Mesenchymal stem cell (in vitro differentiated cells and primary cell): ENCODE measurements at regions not wholly inside any gene's neighbourhood (a gene's known extent, or its start where the extent isn't known, plus 50 kb on each side); places are given as distances from the start of the nearest gene placed in this dataset.
A peak's percentile ranks its signal among the peaks of the same experiment; 100 is the strongest.

ENCODE experiments used
- DNase-seq: peaks from one replicate; pipeline ENCODE4 v3.0.0-alpha.2; 2013
- H2AFZ ChIP-seq: one replicate; pipeline ENCODE4 v1.6.1; 2013; ENCODE audit warnings: low read depth, mild to moderate bottlenecking, control low read depth, inconsistent platforms, low read length, moderate library complexity
- H2AK5ac ChIP-seq: 2 replicates; pipeline ENCODE4 v1.6.1; 2013; ENCODE audit warnings: low read length, moderate library complexity, mild to moderate bottlenecking, inconsistent platforms; ENCODE audit not compliant: severe bottlenecking
- H2BK120ac ChIP-seq: one replicate; pipeline ENCODE4 v1.6.1; 2013; ENCODE audit warnings: low read depth, mild to moderate bottlenecking, inconsistent platforms, low read length, moderate library complexity
- H2BK12ac ChIP-seq, 2 experiments: one replicate each; pipeline ENCODE4 v1.6.1; 2013; ENCODE audit warnings: inconsistent platforms in 2 of 2, low read length in 2 of 2, mild to moderate bottlenecking in 2 of 2, moderate library complexity in 2 of 2, control low read depth in 1 of 2
- H2BK15ac ChIP-seq: one replicate; pipeline ENCODE4 v1.6.1; 2013; ENCODE audit warnings: mild to moderate bottlenecking, low read depth, inconsistent platforms; ENCODE audit not compliant: poor library complexity, severe bottlenecking
- H2BK5ac ChIP-seq: 2 replicates; pipeline ENCODE4 v1.6.1; 2013; ENCODE audit warnings: low read depth, mild to moderate bottlenecking, low read length, control low read depth, inconsistent platforms; ENCODE audit not compliant: poor library complexity, severe bottlenecking
- H3K14ac ChIP-seq, 2 experiments: one replicate each; pipeline ENCODE4 v1.6.1; 2013; ENCODE audit warnings: inconsistent platforms in 2 of 2, low read length in 2 of 2, control low read depth in 1 of 2, mild to moderate bottlenecking in 1 of 2, moderate library complexity in 1 of 2
- H3K18ac ChIP-seq, 2 experiments: one replicate each; pipeline ENCODE4 v1.6.1; 2013; ENCODE audit warnings: inconsistent platforms in 2 of 2, low read length in 2 of 2, control low read depth in 1 of 2, low read depth in 1 of 2, mild to moderate bottlenecking in 1 of 2
- H3K23ac ChIP-seq, 2 experiments: one replicate each; pipeline ENCODE4 v1.6.1; 2013; ENCODE audit warnings: inconsistent platforms in 2 of 2, low read length in 2 of 2, mild to moderate bottlenecking in 2 of 2, moderate library complexity in 2 of 2, control low read depth in 1 of 2
- H3K27ac ChIP-seq: 2 replicates; pipeline ENCODE4 v1.5.1; 2013; ENCODE audit warnings: mild to moderate bottlenecking, moderate library complexity, low read length, control low read depth, inconsistent platforms; ENCODE audit not compliant: poor library complexity, severe bottlenecking
- H3K27me3 ChIP-seq, 2 experiments: 2 replicates each; pipeline versions ENCODE4 v1.6.1 to v1.7.0; 2013; ENCODE audit warnings: low read length in 2 of 2, mild to moderate bottlenecking in 2 of 2, moderate library complexity in 2 of 2, control low read depth in 1 of 2, inconsistent platforms in 1 of 2; ENCODE audit not compliant: control insufficient read depth in 1 of 2, insufficient read depth in 1 of 2
- H3K36me3 ChIP-seq, 2 experiments: 2 replicates each; pipeline versions ENCODE4 v1.6.1 to v1.7.0; 2013; ENCODE audit warnings: low read length in 2 of 2, control low read depth in 1 of 2, inconsistent platforms in 1 of 2, low read depth in 1 of 2, mild to moderate bottlenecking in 1 of 2; ENCODE audit not compliant: insufficient read depth in 2 of 2, control insufficient read depth in 1 of 2
- H3K4ac ChIP-seq, 2 experiments: one replicate each; pipeline ENCODE4 v1.6.1; 2013; ENCODE audit warnings: inconsistent platforms in 2 of 2, low read length in 2 of 2, mild to moderate bottlenecking in 2 of 2, moderate library complexity in 2 of 2, control low read depth in 1 of 2, low read depth in 1 of 2
- H3K4me1 ChIP-seq: 2 replicates; pipeline ENCODE4 v1.6.1; 2013; ENCODE audit warnings: low read depth, low read length, control low read depth; ENCODE audit not compliant: control insufficient read depth, insufficient read depth
- H3K4me2 ChIP-seq: 2 replicates; pipeline ENCODE4 v1.6.1; 2013; ENCODE audit warnings: low read length, mild to moderate bottlenecking, inconsistent platforms; ENCODE audit not compliant: poor library complexity, severe bottlenecking
- H3K4me3 ChIP-seq, 2 experiments: 2 replicates each; pipeline versions ENCODE4 v1.5.1 to v1.7.0; 2013; ENCODE audit warnings: low read length in 2 of 2, mild to moderate bottlenecking in 2 of 2, control low read depth in 1 of 2, low read depth in 1 of 2; ENCODE audit not compliant: insufficient read depth in 1 of 2
- H3K79me1 ChIP-seq: replicated peaks from 2 replicates; pipeline ENCODE4 v1.6.1; 2013; ENCODE audit warnings: mild to moderate bottlenecking, control low read depth, low read length, inconsistent platforms; ENCODE audit not compliant: poor library complexity, severe bottlenecking
- H3K9ac ChIP-seq: 2 replicates; pipeline ENCODE4 v1.7.0; 2013; ENCODE audit warnings: mild to moderate bottlenecking, low read length, moderate library complexity
- H3K9me3 ChIP-seq: 2 replicates; pipeline ENCODE4 v1.7.0; 2013; ENCODE audit warnings: mild to moderate bottlenecking, low read length; ENCODE audit not compliant: control insufficient read depth
- H4K8ac ChIP-seq: one replicate; pipeline ENCODE4 v1.6.1; 2013; ENCODE audit warnings: inconsistent platforms, mild to moderate bottlenecking, low read length, moderate library complexity
- H4K91ac ChIP-seq: one replicate; pipeline ENCODE4 v1.6.1; 2013; ENCODE audit warnings: mild to moderate bottlenecking, low read length, inconsistent platforms
- WGBS: methylation state at CpG from one replicate; pipeline ENCODE4 v1.1.7; 2013; ENCODE audit warnings: mixed read lengths; 5-methylcytosine and 5-hydroxymethylcytosine counted together

DNA sequence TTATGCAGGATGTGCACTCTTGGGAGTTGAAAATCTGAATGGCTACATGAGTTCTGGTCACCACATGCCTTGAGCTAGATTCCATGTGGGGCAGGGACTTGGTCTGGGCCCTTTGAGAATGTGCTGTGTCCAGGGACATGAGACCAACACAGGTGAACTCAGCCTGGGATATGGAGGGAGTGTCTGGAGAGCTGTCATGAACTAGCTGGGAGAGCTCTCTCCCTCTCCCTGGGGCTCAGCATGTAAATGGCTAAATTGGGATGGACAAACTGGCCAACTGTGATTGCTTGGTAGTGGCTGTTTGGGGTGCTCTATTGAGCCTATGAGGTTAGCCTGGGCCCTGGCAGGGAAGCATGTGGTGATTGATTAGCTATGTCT is 105.1 kb upstream of the HS6ST1 start:
- H2BK15ac ChIP-seq, result no peak overlapping the region
- H2AFZ ChIP-seq, result no peak overlapping the region
- H2AK5ac ChIP-seq, result no peak overlapping the region
- no peak overlapping the region for H3K4ac ChIP-seq
- H2BK12ac ChIP-seq, result no peak overlapping the region
- no peak for DNase-seq
- no peaks in the 10 kb centered on the region for H3K9me3 ChIP-seq
- no peak overlapping the region for H3K23ac ChIP-seq
- no peak overlapping the region for H3K27ac ChIP-seq
- no peak overlapping the region for H4K91ac ChIP-seq
- no peaks in the 10 kb centered on the region for H3K79me1 ChIP-seq
- H3K18ac ChIP-seq, result no peak overlapping the region
- no peak overlapping the region for H4K8ac ChIP-seq
- peaks cover 0 to 3% of the 10 kb centered on the region in 2 experiments for H3K36me3 ChIP-seq
- no peak overlapping the region for H2BK5ac ChIP-seq
- no peak overlapping the region for H3K14ac ChIP-seq
- no peak overlapping the region for H2BK120ac ChIP-seq
- peaks cover 0 to 13% of the 10 kb centered on the region in 2 experiments for H3K27me3 ChIP-seq
- no peak overlapping the region for H3K4me3 ChIP-seq
- H3K4me2 ChIP-seq, result no peak overlapping the region
- no peak overlapping the region for H3K9ac ChIP-seq
- peaks cover 11% of the 10 kb centered on the region for H3K4me1 ChIP-seq

DNA sequence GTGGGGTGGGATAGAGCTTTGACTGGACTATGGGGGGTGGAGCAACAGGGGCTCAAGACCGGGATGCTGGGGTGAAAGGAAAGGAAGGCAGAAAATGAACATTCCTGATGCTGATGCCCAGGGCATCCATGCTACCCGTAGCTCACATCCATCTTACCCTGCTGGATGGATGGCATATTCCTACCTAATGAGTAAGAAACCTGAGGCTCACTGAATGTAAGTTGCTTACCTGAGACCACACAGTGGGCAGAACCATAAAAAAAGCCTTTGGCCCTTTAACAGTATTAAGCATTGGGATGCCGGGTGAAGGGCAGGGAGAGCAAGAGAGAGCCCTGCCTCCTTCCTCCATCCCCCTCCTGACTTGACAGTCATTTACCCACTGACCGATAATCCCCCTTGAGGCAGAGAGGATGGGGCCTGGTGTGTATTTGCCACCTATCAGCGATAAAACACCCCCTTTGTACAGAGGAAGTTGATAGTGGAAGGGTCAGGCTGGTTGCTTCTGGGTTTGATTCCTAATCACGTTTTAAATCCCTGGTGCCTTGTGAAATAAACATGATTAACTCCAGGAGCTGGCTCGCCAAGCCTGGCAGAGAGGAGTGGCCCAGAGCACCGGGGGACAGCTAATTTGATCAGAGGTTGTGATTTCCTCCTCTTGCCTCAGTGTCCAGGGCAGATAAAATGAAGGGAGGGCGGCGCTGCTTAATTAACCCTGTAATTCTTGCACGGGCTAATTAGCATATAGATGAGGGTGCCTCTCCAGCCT is 105.9 kb upstream of the HS6ST1 start:
- no peaks in the 10 kb centered on the region for H3K79me1 ChIP-seq
- no peak overlapping the region for H3K4me2 ChIP-seq
- no peak overlapping the region for H2BK15ac ChIP-seq
- WGBS, result 63% methylated on average over 10 of the region's 11 CpGs
- no peak overlapping the region for H4K91ac ChIP-seq
- no peak for DNase-seq
- H2AK5ac ChIP-seq, result no peak overlapping the region
- H3K27me3 ChIP-seq, result peaks cover 0 to 13% of the 10 kb centered on the region in 2 experiments
- no peak overlapping the region for H2AFZ ChIP-seq
- no peak overlapping the region for H3K4me3 ChIP-seq
- H2BK120ac ChIP-seq, result no peak overlapping the region
- no peak overlapping the region for H3K4ac ChIP-seq
- H4K8ac ChIP-seq, result no peak overlapping the region
- no peak overlapping the region for H3K23ac ChIP-seq
- peaks cover 0 to 3% of the 10 kb centered on the region in 2 experiments for H3K36me3 ChIP-seq
- no peak overlapping the region for H3K18ac ChIP-seq
- H2BK12ac ChIP-seq, result peak overlapping the region in 1 of 2 experiments; percentile 25
- peaks cover 11% of the 10 kb centered on the region for H3K4me1 ChIP-seq
- H3K14ac ChIP-seq, result no peak overlapping the region
- no peaks in the 10 kb centered on the region for H3K9me3 ChIP-seq
- H3K27ac ChIP-seq, result no peak overlapping the region
- H3K9ac ChIP-seq, result no peak overlapping the region
- H2BK5ac ChIP-seq, result no peak overlapping the region

DNA sequence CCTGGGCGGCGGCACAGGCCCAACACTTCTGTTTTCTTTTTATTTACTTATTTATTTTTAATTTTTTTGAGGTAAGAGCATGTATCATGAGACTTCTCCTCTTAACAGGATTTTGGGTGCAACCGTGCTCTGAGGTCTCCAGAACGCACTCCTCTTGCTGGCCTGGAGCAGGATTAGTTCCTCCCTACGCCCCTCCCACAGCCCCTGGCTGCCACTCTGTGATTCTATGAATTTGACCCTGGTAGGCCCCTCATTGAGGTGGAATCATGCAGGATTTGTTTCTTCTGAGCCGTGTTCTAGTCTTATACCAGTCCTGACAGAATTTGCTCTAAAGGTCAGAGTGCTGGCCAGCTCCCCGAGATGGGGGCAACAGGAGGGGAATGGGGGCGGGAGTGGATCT is 106.5 kb upstream of the HS6ST1 start:
- no peak overlapping the region for H2AK5ac ChIP-seq
- H3K23ac ChIP-seq, result no peak overlapping the region
- H4K8ac ChIP-seq, result no peak overlapping the region
- no peak overlapping the region for H3K4ac ChIP-seq
- no peak overlapping the region for H3K9ac ChIP-seq
- no peaks in the 10 kb centered on the region for H3K9me3 ChIP-seq
- H2BK120ac ChIP-seq, result no peak overlapping the region
- H2AFZ ChIP-seq, result no peak overlapping the region
- H3K4me1 ChIP-seq, result peaks cover 11% of the 10 kb centered on the region
- H4K91ac ChIP-seq, result no peak overlapping the region
- H3K4me3 ChIP-seq, result no peak overlapping the region
- peaks cover 0 to 13% of the 10 kb centered on the region in 2 experiments for H3K27me3 ChIP-seq
- no peak overlapping the region for H2BK15ac ChIP-seq
- H3K18ac ChIP-seq, result no peak overlapping the region
- no peaks in the 10 kb centered on the region for H3K79me1 ChIP-seq
- no peak overlapping the region for H2BK5ac ChIP-seq
- H3K27ac ChIP-seq, result no peak overlapping the region
- 82% methylated on average over 6 of the region's 8 CpGs for WGBS
- H3K36me3 ChIP-seq, result peaks cover 0 to 3% of the 10 kb centered on the region in 2 experiments
- no peak overlapping the region for H3K14ac ChIP-seq
- H2BK12ac ChIP-seq, result no peak overlapping the region
- no peak overlapping the region for H3K4me2 ChIP-seq
- no peak for DNase-seq

DNA sequence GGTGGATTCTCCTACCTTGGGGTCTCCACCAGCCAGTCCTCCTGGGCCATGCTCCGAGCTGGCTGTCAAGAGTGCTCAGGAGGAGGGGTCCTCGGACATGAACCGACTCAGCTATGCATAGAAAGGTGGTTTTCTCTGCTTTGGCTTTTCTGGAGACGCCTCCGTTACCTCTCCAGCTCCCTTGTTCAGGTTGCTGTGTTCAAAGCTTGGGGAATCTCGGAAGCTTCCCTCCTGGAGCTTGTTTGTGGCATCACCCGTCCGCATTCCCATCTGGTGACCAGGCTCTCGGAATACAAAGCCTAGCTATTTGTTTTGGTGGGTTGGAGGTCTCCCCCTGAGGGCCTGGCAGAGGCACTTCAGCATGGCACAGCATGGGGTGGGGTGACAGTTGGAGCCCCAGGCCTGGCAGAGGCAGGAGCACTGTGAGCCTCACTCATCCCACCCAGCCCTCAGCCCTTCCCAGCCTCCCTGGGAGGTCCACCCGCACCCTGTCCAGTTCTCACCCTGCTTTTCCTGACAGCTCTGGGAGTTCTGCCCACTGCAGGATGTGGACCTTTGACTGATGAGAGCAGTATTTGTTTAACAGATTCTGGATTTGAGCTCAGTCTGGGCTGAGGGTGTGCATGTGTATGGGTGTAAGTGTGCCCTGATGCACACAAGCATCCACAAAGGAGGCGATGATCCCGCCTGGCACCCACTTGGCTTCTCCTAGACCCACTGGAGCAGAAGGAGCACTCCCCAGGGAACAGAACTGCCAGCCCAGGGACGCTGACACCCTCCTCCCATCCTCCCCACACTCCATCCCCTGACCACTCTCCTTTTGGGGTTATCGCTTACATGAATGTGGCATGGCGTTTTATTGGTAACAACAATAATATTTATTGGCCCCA is 107.3 kb upstream of the HS6ST1 start:
- Histone ChIP-seq H2AK5ac (no peak overlapping the region), H3K18ac (no peak overlapping the region), H3K4me3 (no peak overlapping the region), H3K4me1 (peaks cover 11% of the 10 kb centered on the region), H3K79me1 (no peaks in the 10 kb centered on the region), H4K91ac (no peak overlapping the region), H2AFZ (no peak overlapping the region), H3K23ac (no peak overlapping the region), H3K4me2 (no peak overlapping the region), H2BK120ac (no peak overlapping the region), H3K4ac (no peak overlapping the region), H3K9me3 (no peaks in the 10 kb centered on the region), H3K27ac (no peak overlapping the region), H3K14ac (peak overlapping the region in 1 of 2 experiments; percentile 58), H2BK12ac (no peak overlapping the region), H3K36me3 (peaks cover 0 to 3% of the 10 kb centered on the region in 2 experiments), H2BK5ac (no peak overlapping the region), H2BK15ac (no peak overlapping the region), H4K8ac (no peak overlapping the region), H3K27me3 (peaks cover 0 to 13% of the 10 kb centered on the region in 2 experiments), H3K9ac (no peak overlapping the region)
- 94% methylated on average over 14 of the region's 15 CpGs for WGBS
- no peak for DNase-seq
